ENCODE measurements at regions not wholly inside any gene's neighbourhood (a gene's known extent, or its start where the extent isn't known, plus 50 kb on each side); places are given as distances from the start of the nearest gene placed in this dataset.

DNA sequence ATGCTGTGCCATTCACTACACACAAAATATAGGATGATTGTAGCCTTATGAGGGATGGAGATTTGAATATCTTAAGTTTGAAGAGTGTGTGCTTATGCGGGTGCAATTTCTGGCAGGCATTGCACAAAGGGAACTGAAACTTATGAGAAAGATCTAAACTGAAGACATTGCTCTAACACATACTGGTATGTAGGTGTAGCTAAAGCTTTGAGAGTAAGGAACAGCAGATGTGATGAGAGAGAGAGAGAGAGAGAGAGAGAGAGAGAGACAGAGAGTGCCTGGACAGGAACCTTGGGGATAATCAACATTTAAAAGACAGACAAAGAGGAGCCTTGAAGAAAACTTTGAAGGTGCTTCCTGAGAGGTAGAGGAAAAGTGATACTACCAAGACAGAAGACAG, 379.7 kb downstream of the SPRY1 start:
- no peak for DNase-seq

DNA sequence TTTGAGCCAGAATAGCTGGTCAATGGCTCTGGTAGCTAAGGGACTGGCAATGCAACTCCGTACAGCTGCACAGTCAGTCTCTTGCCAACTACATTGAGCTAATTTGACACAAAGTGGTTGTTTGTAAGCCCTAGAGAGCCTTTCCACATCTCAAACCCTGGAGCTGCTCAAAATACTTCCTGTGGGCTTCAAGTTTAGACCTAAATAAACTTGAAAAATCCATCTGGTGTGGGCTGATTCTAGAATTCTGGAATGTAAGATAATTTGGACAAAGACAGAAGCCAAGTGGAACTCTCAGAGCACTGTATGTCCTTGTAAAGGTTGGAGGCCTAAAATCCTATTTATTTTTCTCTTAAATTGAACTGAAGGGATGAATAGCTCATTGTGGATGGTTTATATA, 380.8 kb downstream of the SPRY1 start:
- no peak for DNase-seq

DNA sequence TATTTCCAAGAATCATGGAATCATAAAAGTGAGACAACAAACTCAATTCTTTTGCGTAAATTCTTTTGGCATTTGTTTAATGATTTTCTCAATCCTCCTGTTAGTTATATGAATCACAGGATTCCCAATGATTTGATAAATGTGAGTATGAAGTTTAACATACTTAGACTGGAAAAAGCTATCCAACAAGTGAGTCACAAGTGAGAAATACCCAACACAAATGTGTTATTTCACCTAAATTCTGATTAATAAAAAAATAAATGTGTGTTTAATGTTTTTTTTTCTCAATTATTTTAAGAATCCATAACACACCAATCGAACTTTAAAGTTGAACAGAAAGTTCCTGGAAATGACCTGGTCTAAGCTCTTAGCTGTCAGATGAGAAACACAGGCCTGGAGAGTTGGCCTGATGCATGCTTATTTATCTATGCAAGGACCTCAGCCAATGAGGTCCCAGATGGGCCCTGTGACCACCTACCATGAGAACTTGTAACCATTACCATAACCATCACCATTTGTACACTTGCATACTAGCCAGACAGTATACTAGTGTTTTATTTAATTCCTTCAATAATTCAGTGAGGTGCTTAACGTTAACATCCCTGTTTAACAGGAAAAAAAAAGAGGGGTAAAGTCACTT, 386.7 kb downstream of the SPRY1 start:
- DNase-seq, result no peak

DNA sequence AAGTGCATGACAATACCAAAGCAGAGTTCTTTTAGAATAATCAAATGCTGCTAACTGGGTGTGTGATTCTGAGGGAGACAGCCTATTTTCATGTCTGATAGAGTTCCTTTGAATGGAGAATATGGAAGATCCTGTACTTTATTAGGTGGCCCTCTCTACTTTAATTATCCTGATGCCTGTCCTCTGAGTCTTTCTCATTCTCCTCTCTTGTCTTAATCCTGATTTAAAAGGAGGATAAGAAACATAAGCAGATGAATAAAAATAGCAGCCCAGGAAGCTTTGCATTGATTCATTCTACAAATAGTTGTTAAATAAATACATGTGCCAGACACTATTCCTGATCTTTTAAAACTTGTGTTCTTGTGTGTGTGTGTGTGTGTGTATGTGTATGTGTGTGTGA, 387.3 kb downstream of the SPRY1 start:
- no peak for DNase-seq

DNA sequence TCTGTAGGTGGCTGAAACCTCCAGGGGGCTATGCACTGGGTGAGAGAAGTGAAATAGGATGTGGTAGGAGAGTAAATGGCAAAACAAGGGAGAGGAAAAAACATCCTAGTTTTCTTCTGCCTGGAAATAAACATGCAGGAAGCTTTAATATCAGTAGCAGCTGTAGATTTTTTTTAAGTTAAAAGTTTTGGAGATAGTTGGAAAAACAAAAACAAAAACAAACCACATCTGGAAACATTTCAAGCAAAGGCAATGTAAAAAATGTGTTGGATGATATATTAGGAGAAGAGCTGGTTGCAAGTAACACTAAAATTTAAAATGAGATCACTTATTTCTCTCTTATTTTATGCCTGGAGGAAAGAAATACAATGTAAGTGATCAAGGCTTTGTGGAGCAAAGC, 388.0 kb downstream of the SPRY1 start:
- DNase-seq, result no peak

DNA sequence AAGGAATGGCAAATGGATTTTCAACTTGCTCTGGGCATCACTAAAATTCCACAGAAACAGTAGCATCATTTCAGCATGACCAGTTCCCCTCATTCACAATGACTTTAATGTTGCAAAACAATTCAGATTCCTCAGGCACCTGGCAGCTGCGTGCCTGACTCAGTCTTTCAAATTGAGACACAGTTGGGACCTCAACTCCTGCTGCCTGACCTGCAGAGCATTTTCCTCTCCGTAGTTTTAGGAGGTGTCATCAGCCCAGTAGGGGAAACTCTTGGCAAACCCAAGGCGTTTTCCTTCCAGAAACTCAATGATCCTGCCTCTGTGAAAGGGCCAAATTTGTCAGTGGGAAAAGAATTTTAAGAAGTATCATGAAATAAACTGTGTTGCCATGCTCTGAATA, 388.9 kb downstream of the SPRY1 start:
- peak; percentile 9 for DNase-seq

DNA sequence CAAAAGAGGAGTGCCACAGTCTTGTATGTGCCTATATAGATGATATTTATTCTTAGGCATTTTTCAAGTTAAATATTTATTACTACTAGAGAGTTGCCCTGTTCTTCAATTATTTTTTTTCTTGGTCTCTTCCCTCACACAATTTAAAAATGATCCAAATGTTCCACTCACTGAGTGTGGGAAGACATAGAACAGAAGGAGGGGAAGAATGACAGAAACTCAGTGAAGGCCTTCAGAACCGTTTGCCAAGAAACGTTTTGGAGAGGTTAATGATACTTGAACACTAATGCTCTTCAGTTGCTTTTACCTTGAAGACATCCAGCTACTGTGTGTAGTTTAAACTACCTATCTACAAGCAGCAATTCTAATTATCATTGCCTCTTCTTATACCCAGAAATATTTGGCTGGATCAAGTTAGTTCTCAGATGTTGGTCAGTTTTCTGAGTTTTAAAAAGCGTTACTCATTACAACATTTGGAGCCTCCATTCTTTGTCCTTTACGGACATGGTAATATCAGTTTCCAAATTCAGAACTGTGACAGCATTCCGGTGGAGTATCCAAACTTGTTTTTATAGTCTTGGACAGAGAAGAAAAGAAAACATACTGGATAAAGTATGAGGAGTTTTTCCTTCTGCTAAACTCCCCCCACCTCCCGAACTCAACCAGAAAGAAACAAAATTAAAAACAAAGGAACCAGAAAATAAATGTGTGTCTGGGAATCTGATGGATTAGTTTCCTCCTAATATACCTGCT, 389.7 kb downstream of the SPRY1 start:
- no peak for DNase-seq

DNA sequence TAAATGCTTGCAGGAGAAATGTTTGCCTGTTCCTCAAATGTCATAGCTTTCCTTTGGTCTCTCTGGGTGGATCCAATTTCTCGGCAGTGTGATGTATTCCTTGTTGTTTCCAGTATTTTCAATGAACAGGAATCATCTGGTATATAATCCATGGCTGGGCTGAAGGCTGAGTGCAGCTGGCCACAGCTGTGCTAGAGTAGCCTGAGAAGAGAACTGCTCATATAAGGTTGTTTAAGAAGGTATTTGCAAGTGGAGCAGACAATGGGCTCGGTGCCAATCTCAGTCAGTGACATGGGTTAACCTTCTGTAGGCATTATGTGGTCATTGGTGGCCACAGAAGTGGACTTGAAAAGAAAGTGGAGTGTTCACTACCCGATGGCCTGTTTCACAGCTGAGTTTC, 390.3 kb downstream of the SPRY1 start:
- no peak for DNase-seq

DNA sequence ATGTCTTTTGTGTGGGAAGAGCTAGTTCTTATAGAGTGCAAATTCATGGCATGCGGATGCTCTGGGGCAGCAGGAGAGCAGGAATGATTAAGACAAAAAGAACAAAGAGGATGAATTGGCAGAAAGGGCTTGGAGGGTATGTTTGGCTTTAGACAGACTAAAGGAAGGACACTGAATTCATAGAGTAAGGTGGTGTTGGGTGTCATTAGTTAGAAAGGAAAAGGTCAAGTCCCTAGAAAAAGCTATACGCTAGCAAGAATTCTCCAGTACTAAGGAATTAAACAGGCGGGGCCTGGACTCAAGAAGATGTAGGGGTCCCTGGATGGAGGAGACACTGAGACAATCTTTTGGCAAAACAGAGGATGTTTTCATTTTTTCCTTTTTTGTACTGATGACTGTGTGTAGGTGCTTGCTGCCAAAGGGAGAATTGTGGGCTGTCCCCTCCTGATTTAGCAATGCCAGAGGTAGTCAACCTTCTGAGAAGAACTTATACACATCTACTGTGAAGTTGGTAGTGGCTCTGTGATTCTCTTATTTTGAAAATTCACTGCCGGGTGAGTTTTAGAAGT, 391.0 kb downstream of the SPRY1 start:
- DNase-seq, result no peak

DNA sequence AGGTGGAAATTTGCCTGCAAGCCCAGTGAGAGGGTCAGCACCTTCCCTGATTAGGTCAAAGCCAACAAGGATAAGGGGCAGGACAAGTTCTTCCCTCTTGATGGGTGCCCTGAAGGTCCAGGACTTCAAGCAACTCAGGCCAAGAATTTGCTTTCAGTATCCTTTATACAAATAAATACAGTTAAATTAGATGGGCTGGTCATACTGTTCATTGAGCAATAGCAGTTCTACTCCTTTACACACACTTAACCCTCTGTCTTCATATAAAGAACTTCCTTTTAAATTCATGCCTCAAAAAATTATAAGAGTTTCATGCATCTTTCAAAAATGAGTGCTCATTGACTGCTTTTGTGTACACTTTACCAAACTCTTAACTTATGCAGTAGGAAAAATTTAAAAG, 392.0 kb downstream of the SPRY1 start:
- DNase-seq, result no peak

DNA sequence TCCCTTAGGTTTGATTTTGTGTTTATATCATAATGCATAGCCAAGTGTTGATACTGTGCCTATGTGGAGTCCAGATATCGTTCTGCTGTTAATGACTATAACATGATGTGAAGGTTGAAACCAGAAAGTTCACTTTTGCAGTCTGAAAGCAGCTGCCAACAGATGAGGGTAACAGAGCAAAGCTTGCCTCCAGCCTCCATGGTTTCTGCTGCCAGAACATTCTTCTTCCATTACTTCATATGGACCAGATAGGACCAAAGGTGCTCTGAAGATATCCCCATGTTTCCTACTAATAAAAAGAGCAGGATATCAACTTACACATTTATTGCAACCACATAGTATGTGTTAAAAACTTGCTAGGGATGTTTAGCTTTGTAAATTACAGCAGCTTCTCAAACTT, 394.1 kb downstream of the SPRY1 start:
- DNase-seq, result peak; percentile 9

DNA sequence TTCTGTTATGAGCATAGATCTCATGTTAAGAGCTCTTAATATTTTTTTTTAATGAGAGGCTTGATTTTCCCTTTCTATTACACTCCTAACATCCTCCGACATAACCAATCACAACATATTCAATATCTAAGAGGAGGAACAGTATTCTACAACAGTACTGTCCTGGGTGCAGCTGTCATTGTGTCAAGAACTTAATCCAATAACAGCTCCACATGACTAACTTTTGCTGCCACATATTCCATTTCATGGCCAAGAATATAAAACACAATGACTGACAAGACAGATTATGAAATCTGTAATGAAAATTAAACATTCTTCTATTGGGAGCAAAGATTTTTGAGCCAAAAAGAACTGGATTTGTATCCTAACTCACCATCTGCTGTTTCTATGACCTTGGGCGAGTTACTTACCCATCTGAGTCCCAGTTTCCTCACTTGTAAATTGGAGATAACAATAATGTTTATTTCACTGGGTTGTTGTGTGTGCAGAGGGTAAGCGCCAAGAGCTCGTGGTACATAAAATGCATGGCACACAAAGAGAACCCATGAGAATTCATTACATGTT, 405.6 kb downstream of the SPRY1 start:
- DNase-seq, result no peak

DNA sequence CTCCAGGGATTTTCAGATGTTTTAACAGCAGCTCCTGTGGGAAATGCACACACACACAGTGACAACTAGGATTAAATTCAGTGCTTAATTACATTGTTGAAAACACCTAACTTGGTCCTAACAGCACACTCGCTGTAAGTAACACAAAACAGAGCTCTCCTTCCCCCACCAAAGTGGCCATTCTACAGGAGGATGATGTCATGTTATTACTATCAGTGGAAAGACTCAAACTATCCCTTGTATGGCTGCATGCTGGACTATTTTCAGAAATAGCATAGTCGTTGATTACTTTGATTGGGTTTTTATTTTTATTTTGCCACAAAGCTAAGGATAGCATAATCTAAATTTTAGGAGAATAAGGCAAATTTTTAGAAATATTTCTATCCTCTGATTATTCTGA, 406.3 kb downstream of the SPRY1 start:
- DNase-seq, result no peak

DNA sequence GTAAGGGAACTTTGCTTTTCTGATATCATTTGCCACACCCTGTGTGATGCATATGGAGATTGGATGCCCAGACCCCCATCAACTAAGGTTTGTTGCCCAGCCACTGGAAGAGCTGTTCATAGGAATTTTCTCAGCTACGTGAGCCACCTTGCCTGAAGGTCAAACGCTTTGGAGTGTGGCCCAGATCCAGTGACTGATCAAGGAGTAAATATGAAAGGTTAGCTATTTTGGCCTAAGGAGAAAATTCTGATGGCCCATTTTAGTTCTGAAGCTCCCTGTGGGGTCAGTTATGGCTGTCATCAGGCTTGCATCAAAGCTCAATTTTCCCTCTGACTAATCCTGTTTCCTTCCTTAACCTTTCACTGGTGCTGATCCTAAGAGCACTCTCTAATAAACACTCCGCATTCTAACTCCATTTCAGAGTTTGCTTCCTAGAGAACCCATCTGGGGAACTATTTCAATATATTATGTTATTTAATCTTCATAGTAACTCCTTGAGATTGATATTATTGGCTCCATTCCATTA, 407.7 kb downstream of the SPRY1 start:
- DNase-seq, result no peak

DNA sequence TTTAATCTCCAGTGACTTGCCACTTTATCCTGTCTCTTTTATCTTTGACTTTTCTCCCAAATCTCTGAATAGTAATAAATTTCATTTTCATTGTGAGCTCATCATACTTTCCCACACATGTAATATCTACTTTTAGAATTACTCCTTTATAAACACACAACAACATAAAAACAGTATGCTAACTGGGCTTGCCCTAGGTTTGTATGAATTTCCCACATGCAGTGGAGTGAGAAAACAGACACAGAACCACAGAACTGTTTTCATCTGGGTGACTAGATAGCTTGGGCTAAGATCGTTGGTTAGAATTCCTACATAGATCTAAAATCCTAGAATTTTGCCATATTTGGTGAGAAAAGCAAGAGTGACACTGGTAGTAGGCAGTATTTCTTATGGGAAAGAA, 409.5 kb downstream of the SPRY1 start:
- DNase-seq, result no peak

DNA sequence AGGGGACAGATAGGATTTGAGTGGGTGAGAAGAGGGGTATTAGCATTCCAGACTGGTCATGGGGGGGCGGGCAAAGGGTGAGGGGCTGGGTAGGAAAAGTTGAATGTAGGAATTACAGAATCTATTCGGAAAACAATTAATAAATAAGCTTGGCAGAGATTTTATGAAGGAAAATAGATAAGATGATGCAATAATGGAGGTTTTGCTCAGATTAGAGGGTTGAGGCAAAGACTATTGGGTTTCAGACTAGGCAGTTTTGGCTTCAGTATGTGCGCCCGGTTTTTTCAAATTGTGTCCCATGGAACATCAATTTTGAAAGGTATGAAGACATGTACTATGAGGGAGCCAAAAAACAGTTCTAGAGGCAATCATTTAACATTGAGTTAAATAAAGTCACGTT, 410.6 kb downstream of the SPRY1 start:
- no peak for DNase-seq

DNA sequence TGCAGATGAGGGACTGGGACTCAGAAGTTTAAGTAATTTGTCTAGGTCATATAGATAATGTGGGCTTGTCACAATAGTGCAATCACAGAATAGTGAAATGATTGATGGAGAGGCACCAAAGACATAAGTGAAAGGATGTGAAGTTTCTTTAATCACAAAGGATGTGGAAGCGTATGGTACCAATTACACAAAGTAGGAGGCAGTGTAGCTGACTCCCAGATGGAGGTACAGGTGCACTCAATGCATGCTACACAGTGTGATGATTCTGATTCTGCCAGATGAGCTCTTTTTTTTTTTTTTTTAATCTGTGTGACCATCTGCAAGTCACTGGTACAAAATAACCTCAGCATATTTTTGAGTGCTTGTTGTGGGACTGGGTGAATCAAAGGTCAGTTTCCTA, 411.3 kb downstream of the SPRY1 start:
- no peak for DNase-seq

DNA sequence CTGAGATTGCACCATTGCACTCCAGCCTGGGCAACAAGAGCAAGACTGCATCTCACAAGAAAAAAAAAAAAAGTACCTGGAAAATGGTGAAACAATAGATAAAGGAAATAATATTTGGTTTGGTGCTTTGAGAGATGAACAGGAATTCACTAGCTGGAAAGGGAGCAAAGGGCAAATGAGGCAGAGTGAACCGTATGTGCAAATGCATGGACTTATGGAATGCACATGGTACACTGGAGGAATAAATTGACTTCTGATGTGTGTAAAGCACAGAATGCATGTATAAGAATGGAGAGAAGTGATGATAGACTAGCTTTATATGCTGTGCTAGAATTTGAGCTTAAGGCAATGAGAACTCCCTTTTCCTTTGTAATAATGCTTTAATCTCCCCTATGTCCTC, 413.3 kb downstream of the SPRY1 start:
- DNase-seq, result no peak

DNA sequence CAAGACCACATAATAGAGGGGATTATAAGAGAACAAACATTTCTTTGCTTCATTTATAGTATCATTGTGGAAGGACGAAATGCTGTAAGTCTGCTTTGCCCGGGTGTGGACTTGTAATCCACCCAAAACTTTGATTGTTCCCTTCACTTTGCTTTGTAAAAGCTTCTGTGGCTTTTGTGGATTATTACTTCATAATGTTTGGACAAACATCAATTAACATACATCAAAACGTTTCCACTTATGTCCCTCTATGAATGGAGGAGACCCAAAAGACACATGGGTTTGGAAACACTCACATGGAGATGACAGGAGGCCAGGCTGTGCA, 415.4 kb downstream of the SPRY1 start:
- no peak for DNase-seq

DNA sequence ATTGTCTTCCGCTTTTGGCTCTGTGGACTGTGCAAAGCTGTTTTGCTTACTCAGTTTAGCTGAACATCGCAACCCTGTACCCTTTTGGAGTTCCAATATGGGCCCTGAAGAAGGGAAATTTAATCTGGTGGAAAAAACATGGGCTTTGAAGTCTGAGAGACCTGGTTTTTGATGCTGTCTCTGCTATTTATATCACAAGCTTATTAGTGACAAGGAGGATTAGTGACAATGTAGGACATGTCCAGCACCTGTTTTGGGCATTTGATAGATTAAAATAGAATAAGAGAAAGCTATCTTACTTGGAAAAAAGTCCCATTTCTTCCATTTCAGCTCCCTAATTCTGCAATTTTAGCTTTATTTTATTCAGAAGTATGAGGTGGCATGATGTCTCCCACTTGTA, 417.3 kb downstream of the SPRY1 start:
- no peak for DNase-seq

DNA sequence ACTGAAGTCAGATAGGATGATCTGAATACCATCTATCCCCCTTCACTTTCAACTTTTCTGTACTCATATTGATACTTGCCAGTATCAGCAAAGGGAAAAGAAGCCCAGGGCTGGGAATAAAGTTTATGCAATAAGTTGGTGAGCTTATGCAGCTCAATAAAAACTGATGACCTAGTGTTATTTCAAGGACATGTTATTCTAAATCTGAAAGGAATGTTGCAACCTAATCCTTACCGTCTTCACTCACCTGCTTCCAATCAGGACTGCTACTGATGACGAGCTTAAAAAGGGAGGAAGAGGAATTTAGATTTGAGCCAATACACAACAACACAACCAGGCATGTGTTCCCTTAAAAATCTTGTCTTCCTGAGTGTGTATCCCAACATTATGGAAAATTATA, 419.9 kb downstream of the SPRY1 start:
- DNase-seq, result no peak

DNA sequence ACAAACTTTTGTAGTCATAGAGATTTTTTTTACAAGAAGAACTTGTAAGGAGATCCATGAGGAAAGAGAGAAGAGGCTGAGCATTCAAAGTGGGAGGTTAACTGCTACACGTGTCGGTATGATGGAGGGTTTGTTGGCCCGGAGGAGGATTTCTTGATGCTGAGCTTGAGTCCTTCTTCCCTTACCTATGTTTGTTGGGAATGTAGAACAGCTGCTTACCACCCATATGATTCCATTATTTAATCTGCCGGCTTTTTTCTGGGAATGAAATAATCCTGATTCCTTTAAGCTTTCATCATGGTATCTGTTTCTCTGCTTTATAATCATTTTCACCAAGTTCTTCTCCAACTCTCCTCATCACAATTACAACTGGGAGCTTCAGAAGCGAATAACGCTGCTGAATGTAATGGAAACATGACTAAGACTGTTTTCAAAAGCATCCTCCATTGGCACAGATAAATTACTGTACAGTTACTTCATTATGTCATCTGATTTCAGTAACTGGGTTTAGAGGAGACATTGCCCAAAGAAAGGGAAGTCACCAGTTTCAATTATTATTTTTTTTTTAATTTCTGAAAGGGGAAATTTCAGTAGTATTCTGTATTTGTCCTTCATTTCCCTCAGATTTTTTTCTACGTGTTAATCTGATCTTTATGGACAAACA, 420.6 kb downstream of the SPRY1 start:
- no peak for DNase-seq

DNA sequence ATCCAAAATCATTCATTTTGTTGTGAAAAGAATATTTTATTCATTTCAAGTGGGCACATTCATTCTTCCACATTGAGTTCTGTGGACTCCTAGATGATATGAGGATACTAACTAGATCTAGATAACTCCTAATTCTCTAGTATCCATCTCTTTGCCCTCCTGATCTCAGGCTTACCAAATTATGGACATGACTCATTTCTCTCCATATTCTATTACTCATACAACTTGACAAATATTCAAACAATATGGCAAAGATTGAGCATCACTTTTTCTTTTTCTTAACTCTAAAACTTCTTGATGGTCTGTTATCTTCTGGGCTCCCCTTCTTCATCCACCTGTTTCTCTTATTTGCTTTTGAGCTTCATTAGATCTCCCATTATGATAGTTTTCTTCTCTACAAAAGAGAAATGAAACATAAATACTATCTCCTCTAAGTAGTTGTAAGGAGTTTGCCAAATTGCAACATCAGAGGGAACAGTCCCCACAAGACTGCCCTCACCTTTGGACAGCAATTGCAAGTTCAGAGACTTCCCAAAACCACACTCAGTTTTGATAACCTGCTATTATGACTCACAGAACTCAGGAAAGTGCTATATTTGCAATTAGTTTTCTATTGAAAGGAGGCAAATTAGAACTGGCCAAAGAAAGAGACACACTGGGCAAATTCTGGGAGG, 422.9 kb downstream of the SPRY1 start:
- no peak for DNase-seq

Measured in NCI-H226 (cell line).